ENCODE measurements at regions not wholly inside any gene's neighbourhood (a gene's known extent, or its start where the extent isn't known, plus 50 kb on each side); places are given as distances from the start of the nearest gene placed in this dataset.
A peak's percentile ranks its signal among the peaks of the same experiment; 100 is the strongest.

GRCh38 chr2:181231151-181231550 is 226.0 kb upstream of the ITGA4 start:
- DNase-seq (ENCODE audit: low read depth): no peak
- H3K27me3 ChIP-seq (replicated peaks; ENCODE audit: control insufficient read depth, insufficient read depth, low read length): no peaks in the 10 kb centered on the region
- H3K9ac ChIP-seq (ENCODE audit: low read length): no peak overlapping the region
- H3K4me1 ChIP-seq (ENCODE audit: control insufficient read depth, insufficient read depth, low read length): peaks cover 6% of the 10 kb centered on the region
- no peaks in the 10 kb centered on the region for H3K36me3 ChIP-seq (ENCODE audit: control insufficient read depth, insufficient read depth, low read length, severe bottlenecking)
- H3K4me3 ChIP-seq (ENCODE audit: low read length): no peak overlapping the region
- no peaks in the 10 kb centered on the region for H3K9me3 ChIP-seq (ENCODE audit: control insufficient read depth, low read length)

GRCh38 chr2:181231886-181232621 is 225.1 kb upstream of the ITGA4 start:
- no peak overlapping the region for H3K9ac ChIP-seq (ENCODE audit: low read length)
- no peaks in the 10 kb centered on the region for H3K27me3 ChIP-seq (replicated peaks; ENCODE audit: control insufficient read depth, insufficient read depth, low read length)
- H3K9me3 ChIP-seq (ENCODE audit: control insufficient read depth, low read length): no peaks in the 10 kb centered on the region
- H3K36me3 ChIP-seq (ENCODE audit: control insufficient read depth, insufficient read depth, low read length, severe bottlenecking): no peaks in the 10 kb centered on the region
- H3K4me3 ChIP-seq (ENCODE audit: low read length): no peak overlapping the region
- H3K4me1 ChIP-seq (ENCODE audit: control insufficient read depth, insufficient read depth, low read length): peaks cover 6% of the 10 kb centered on the region
- peak; percentile 17 for DNase-seq (ENCODE audit: low read depth)

- Histone ChIP-seq H3K4me1 (ENCODE audit: control insufficient read depth, insufficient read depth, low read length) (peaks cover 6% of the 10 kb centered on the region), H3K27me3 (replicated peaks; ENCODE audit: control insufficient read depth, insufficient read depth, low read length) (no peaks in the 10 kb centered on the region), H3K9ac (ENCODE audit: low read length) (no peak overlapping the region), H3K4me3 (ENCODE audit: low read length) (no peak overlapping the region), H3K9me3 (ENCODE audit: control insufficient read depth, low read length) (no peaks in the 10 kb centered on the region), H3K36me3 (ENCODE audit: control insufficient read depth, insufficient read depth, low read length, severe bottlenecking) (no peaks in the 10 kb centered on the region)
- DNase-seq (ENCODE audit: low read depth): no peak
Observed at GRCh38 chr2:181234487-181234891, 222.7 kb upstream of the ITGA4 start.

GRCh38 chr2:181235011-181235410 is 222.2 kb upstream of the ITGA4 start:
- Histone ChIP-seq H3K9ac (ENCODE audit: low read length) (no peak overlapping the region), H3K36me3 (ENCODE audit: control insufficient read depth, insufficient read depth, low read length, severe bottlenecking) (no peaks in the 10 kb centered on the region)
- no peak for DNase-seq (ENCODE audit: low read depth)

GRCh38 chr2:181235683-181236459 is 221.3 kb upstream of the ITGA4 start:
- no peak overlapping the region for H3K9ac ChIP-seq (ENCODE audit: low read length)
- DNase-seq (ENCODE audit: low read depth): no peak
- no peaks in the 10 kb centered on the region for H3K36me3 ChIP-seq (ENCODE audit: control insufficient read depth, insufficient read depth, low read length, severe bottlenecking)
- no peak overlapping the region for H3K4me3 ChIP-seq (ENCODE audit: low read length)
- H3K27me3 ChIP-seq (replicated peaks; ENCODE audit: control insufficient read depth, insufficient read depth, low read length): no peaks in the 10 kb centered on the region
- H3K9me3 ChIP-seq (ENCODE audit: control insufficient read depth, low read length): no peaks in the 10 kb centered on the region
- peaks cover 6% of the 10 kb centered on the region for H3K4me1 ChIP-seq (ENCODE audit: control insufficient read depth, insufficient read depth, low read length)

More at GRCh38 chr2:181235011-181235410, 222.2 kb upstream of the ITGA4 start:
- Histone ChIP-seq H3K4me3 (ENCODE audit: low read length) (no peak overlapping the region), H3K27me3 (replicated peaks; ENCODE audit: control insufficient read depth, insufficient read depth, low read length) (no peaks in the 10 kb centered on the region), H3K9me3 (ENCODE audit: control insufficient read depth, low read length) (no peaks in the 10 kb centered on the region), H3K4me1 (ENCODE audit: control insufficient read depth, insufficient read depth, low read length) (peaks cover 6% of the 10 kb centered on the region)

GRCh38 chr2:181239201-181239799 is 217.9 kb upstream of the ITGA4 start:
- no peak overlapping the region for H3K4me3 ChIP-seq (ENCODE audit: low read length)
- no peak overlapping the region for H3K9ac ChIP-seq (ENCODE audit: low read length)
- DNase-seq (ENCODE audit: low read depth): no peak
- no peaks in the 10 kb centered on the region for H3K27me3 ChIP-seq (replicated peaks; ENCODE audit: control insufficient read depth, insufficient read depth, low read length)
- no peaks in the 10 kb centered on the region for H3K9me3 ChIP-seq (ENCODE audit: control insufficient read depth, low read length)
- peaks cover 6% of the 10 kb centered on the region for H3K4me1 ChIP-seq (ENCODE audit: control insufficient read depth, insufficient read depth, low read length)
- H3K36me3 ChIP-seq (ENCODE audit: control insufficient read depth, insufficient read depth, low read length, severe bottlenecking): no peaks in the 10 kb centered on the region

GRCh38 chr2:181240844-181241243 is 216.3 kb upstream of the ITGA4 start:
- H3K9me3 ChIP-seq (ENCODE audit: control insufficient read depth, low read length): no peaks in the 10 kb centered on the region
- DNase-seq (ENCODE audit: low read depth): no peak
- no peaks in the 10 kb centered on the region for H3K36me3 ChIP-seq (ENCODE audit: control insufficient read depth, insufficient read depth, low read length, severe bottlenecking)
- H3K4me1 ChIP-seq (ENCODE audit: control insufficient read depth, insufficient read depth, low read length): no peaks in the 10 kb centered on the region
- no peaks in the 10 kb centered on the region for H3K27me3 ChIP-seq (replicated peaks; ENCODE audit: control insufficient read depth, insufficient read depth, low read length)
- no peak overlapping the region for H3K9ac ChIP-seq (ENCODE audit: low read length)
- no peak overlapping the region for H3K4me3 ChIP-seq (ENCODE audit: low read length)

GRCh38 chr2:181241366-181241765 is 215.8 kb upstream of the ITGA4 start:
- Histone ChIP-seq H3K36me3 (ENCODE audit: control insufficient read depth, insufficient read depth, low read length, severe bottlenecking) (no peaks in the 10 kb centered on the region), H3K9ac (ENCODE audit: low read length) (no peak overlapping the region), H3K9me3 (ENCODE audit: control insufficient read depth, low read length) (no peaks in the 10 kb centered on the region), H3K4me1 (ENCODE audit: control insufficient read depth, insufficient read depth, low read length) (no peaks in the 10 kb centered on the region), H3K27me3 (replicated peaks; ENCODE audit: control insufficient read depth, insufficient read depth, low read length) (no peaks in the 10 kb centered on the region), H3K4me3 (ENCODE audit: low read length) (no peak overlapping the region)
- DNase-seq (ENCODE audit: low read depth): no peak

GRCh38 chr2:181241797-181242196 is 215.4 kb upstream of the ITGA4 start:
- Histone ChIP-seq H3K27me3 (replicated peaks; ENCODE audit: control insufficient read depth, insufficient read depth, low read length) (no peaks in the 10 kb centered on the region), H3K9me3 (ENCODE audit: control insufficient read depth, low read length) (no peaks in the 10 kb centered on the region), H3K4me1 (ENCODE audit: control insufficient read depth, insufficient read depth, low read length) (no peaks in the 10 kb centered on the region), H3K9ac (ENCODE audit: low read length) (no peak overlapping the region), H3K4me3 (ENCODE audit: low read length) (no peak overlapping the region), H3K36me3 (ENCODE audit: control insufficient read depth, insufficient read depth, low read length, severe bottlenecking) (no peaks in the 10 kb centered on the region)
- no peak for DNase-seq (ENCODE audit: low read depth)

GRCh38 chr2:181242262-181242661 is 214.9 kb upstream of the ITGA4 start:
- Histone ChIP-seq H3K4me3 (ENCODE audit: low read length) (no peak overlapping the region), H3K4me1 (ENCODE audit: control insufficient read depth, insufficient read depth, low read length) (no peaks in the 10 kb centered on the region), H3K9me3 (ENCODE audit: control insufficient read depth, low read length) (no peaks in the 10 kb centered on the region), H3K36me3 (ENCODE audit: control insufficient read depth, insufficient read depth, low read length, severe bottlenecking) (no peaks in the 10 kb centered on the region), H3K27me3 (replicated peaks; ENCODE audit: control insufficient read depth, insufficient read depth, low read length) (no peaks in the 10 kb centered on the region), H3K9ac (ENCODE audit: low read length) (no peak overlapping the region)
- DNase-seq (ENCODE audit: low read depth): no peak

GRCh38 chr2:181243319-181243718 is 213.9 kb upstream of the ITGA4 start:
- H3K9me3 ChIP-seq (ENCODE audit: control insufficient read depth, low read length): no peaks in the 10 kb centered on the region
- no peaks in the 10 kb centered on the region for H3K4me1 ChIP-seq (ENCODE audit: control insufficient read depth, insufficient read depth, low read length)
- DNase-seq (ENCODE audit: low read depth): no peak
- no peak overlapping the region for H3K9ac ChIP-seq (ENCODE audit: low read length)
- no peaks in the 10 kb centered on the region for H3K36me3 ChIP-seq (ENCODE audit: control insufficient read depth, insufficient read depth, low read length, severe bottlenecking)
- no peak overlapping the region for H3K4me3 ChIP-seq (ENCODE audit: low read length)
- no peaks in the 10 kb centered on the region for H3K27me3 ChIP-seq (replicated peaks; ENCODE audit: control insufficient read depth, insufficient read depth, low read length)

Data from adipocyte (in vitro differentiated cells).